ENCODE measurements at regions not wholly inside any gene's neighbourhood (a gene's known extent, or its start where the extent isn't known, plus 50 kb on each side); places are given as distances from the start of the nearest gene placed in this dataset.

DNA sequence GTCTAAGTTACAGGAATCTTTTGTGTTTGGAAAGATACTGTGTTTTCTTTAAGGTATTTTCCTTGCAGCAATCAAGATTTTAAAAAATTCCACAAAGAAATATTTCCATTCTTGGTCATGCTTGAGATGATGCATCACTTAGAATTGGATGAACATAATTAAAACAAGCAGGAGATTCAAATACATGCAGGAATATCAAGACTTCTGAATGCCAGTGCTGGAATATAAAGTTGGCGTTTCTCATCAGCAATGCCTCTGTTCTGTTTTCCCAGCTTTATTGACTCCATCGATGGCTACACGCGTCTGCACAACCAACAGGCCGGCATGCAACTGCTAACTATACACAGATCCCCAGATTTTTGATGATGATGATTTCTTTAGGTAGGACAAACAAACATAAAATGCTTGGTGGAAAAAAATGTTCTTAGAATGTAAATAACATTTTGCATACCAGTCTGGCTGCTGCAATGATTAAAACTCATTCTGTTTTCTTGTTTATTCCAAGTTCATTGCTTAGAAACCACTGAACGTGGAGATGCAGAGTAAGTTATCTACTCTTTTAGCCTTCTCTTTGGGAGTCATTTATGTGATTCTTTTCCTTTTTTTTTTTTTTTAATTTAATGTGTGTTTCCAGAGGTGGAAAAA lies 91.3 kb upstream of the FAM171A1 start:
- no peak for DNase-seq (ENCODE audit: low spot score)

DNA sequence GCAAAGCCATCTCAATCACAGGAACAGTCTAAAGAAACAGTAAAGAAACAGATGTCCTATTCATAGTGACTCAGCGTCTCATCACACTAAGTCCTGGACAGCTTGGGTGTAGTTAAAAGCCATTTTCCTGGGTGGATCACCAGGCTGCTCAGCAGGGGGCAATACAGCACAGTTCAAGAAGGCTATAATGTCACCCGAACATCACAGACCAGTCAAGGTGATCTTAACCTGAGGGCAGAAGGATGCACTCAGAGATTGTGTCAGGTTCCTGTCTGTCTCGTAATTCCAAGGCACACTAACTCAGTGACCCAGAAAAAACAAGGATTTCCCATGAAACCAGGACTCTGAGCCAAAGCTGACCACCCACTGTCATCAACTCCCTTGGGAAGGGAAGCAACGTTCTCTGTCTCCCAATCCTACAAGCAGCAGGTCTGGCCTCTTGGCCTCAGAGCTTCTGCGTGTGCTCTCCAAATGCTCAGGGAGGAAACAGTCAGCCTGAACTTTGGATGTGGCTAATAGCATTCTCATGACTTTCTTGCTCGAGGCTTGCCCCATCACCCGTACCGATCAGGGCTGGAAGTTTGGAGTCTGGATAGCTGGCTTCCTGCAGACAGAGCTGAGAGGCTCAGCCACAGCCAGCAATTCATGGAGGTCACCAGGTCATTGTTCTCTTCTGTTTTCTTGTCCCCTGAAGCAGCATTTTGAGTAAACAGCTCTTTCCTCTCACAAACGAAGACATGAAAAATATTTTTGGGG lies 90.4 kb upstream of the FAM171A1 start:
- no peak for DNase-seq (ENCODE audit: low spot score)

DNA sequence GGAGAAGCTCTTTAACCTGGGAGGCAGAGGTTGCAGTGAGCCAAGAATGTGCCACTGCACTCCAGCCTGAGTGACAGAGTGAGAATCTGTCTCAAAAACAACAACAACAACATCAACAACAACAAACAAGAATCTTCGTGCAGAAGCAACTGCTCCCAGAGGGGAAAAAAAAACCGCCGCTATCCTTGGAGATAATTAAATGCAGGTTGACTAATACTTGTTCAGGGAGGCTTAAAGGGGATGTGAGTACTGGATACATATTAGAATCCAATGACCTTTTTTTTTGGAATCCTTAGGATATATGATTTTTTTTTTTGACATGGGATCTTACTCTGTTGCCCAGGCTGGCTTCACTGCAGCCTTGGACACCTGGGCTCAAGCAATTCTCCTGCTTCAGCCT lies 89.6 kb upstream of the FAM171A1 start:
- DNase-seq (ENCODE audit: low spot score), result no peak

GRCh38 chr10:15459218-15459617 lies 88.1 kb upstream of the FAM171A1 start:
- DNase-seq (ENCODE audit: low spot score), result no peak

- no peak for DNase-seq (ENCODE audit: low spot score)
These were observed 86.3 kb upstream of the FAM171A1 start for GRCh38 chr10:15457382-15457781.

DNA sequence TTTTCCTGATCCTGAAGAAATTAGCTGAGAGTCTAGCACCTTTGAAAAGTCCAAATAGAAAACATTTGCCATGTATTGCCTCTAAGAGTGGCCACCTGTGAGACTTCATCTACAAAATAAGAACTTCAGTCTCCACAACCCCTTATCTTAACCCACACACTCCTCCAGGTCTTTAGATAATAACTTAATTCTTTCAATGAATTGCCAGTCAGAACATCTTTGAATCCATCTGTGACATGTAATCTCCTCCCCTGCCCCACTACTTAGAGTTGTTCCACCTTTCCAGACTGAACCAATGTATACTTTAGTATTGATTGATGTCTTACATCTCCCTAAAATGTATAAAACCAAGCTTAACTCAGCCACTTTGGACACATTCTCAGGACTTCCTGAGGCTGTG lies 84.4 kb upstream of the FAM171A1 start:
- no peak for DNase-seq (ENCODE audit: low spot score)

GRCh38 chr10:15453926-15454325 lies 82.8 kb upstream of the FAM171A1 start:
- DNase-seq (ENCODE audit: low spot score), result peak; percentile 30

DNA sequence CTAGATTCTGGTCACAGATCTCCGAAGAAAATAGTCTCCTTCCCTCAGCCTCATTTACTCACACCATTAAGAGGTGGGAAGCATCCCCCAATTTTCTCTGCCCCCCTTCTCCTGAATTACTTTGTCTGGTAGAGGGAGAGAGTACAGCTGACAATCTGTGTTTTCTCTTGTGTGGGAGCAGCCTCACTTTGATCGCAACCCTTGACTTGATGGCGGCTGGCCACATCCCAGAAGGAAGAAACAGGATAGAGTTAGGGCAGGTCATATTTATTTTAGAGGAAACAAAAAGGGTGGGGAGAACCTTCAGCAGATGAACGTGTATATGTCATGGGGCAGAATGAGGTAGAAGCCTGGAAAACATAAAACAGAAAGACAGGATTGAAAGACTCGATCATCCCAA lies 82.4 kb upstream of the FAM171A1 start:
- DNase-seq (ENCODE audit: low spot score), result no peak

- no peak for DNase-seq (ENCODE audit: low spot score)
These were observed 81.5 kb upstream of the FAM171A1 start for GRCh38 chr10:15452545-15452944.

GRCh38 chr10:15451137-15452094 lies 80.3 kb upstream of the FAM171A1 start:
- peak; percentile 11 for DNase-seq (ENCODE audit: low spot score)

DNA sequence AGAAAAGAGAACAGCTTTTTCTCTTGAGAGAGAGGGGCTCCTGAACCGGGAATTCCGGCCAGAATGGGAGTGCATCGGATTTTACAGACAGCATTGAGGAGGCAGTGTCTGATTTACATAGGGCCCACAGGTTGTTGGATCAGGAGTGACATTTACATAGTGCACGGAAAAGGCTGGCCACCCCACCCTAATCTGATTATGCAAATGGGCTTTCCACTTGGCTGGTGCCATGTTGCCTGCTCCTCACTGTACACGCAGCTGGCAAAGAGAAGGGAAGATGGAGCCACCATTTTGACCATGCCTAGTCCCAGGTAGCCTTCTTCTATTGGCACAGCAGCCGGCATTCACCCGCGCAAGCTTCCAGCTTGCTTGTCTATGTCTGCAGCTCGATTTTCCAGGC lies 77.5 kb upstream of the FAM171A1 start:
- no peak for DNase-seq (ENCODE audit: low spot score)

GRCh38 chr10:15445006-15445390 lies 73.9 kb upstream of the FAM171A1 start:
- DNase-seq (ENCODE audit: low spot score), result no peak

DNA sequence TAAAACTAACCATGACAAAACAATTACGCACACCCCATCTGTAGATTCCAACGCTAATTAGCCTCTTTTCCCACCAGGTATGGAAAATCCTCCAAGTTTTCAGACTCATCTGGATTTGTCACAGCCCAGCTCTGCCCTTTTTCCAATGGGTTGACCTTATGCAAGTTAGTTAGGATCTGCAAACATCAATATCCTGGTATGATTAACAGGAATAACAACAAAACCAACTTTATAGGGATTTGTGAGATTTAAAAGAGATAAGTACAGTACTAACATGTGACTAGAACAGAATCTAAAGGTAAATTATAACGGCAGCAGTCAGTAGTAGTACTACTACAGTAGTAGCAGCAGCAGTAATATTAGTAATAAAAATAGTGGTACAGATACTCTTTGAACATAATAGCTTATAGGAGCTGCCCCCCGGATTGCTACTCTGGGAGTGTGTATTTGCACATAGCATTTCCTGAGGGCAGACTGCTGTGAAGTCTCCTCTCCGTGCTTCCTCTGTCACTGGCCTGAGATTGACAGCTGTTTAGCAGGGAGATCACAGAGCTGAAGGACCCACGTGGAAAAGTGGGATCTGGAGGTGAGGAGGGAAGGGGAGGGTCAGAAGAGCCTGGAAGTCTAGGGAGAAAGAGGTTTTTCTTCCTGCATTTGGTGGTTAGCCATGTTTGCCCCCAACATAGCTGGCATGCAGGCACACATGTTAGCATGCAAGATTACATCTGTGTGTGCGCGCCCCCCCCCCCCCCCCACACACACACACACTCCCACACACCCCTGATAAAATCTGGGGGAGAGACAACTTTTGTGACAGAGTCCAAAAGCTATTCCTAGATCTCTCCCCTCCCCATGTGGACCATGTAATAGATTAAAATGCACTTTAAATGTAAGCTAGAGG lies 73.3 kb upstream of the FAM171A1 start:
- DNase-seq (ENCODE audit: low spot score), result no peak

GRCh38 chr10:15442056-15442455 lies 71.0 kb upstream of the FAM171A1 start:
- DNase-seq (ENCODE audit: low spot score), result no peak

GRCh38 chr10:15440204-15440711 lies 69.2 kb upstream of the FAM171A1 start:
- DNase-seq (ENCODE audit: low spot score), result no peak

- DNase-seq (ENCODE audit: low spot score), result peak; percentile 85
These were observed 68.3 kb upstream of the FAM171A1 start for GRCh38 chr10:15439341-15439842.

DNA sequence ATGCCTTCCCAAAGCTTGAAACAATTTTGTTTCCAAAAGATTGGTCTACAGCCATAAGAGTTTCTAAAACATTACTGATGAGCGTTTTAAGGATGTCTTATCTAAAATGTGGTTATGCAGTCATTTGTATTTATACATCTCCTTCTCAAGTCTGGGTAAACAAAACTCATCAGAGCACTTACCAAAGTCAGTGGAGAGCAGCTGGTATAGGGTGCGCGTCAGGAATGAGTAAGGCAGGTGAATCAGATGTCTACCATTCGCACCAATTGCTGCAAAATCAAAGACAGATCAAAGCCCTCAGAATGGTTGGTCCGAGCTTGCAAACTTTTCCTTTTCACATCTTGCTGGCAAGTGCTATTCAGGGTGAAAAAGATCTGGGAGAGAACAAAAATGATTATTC lies 65.6 kb upstream of the FAM171A1 start:
- no peak for DNase-seq (ENCODE audit: low spot score)

DNA sequence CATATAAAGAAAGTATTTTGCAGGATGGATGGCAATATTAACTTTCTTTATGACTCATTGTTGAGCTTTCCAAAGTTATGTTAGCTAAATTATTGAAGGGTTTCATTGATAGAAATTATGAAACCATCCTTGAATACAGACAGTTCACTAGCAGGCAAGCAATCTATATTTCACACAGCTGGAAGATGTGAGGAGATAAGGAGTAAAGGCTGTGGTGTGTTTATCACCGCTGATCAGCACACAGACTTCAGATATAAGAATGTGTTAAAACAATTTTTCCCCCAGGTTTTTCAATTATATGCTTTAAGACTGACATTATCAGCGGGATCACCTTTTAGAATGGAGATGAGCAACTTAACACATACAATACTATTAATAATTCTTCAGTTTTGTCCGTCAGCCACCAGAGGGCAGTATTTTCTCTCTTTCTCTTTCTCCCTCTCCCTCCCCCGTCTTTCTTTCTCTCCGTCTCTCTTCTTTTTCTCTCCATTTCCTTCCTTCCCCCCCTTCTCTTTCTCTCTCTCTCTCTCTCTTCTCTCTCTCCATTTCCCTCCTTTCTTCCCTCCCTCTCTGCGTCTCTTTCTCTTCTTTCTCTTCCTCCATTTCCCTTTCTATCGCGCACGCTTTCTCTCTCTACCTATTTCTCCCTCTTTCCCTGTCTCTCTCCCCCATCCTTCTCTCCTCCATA lies 62.9 kb upstream of the FAM171A1 start:
- DNase-seq (ENCODE audit: low spot score), result peak; percentile 75

- no peak for DNase-seq (ENCODE audit: low spot score)
These were observed 61.2 kb upstream of the FAM171A1 start for GRCh38 chr10:15432266-15432665.

Data from umbilical cord (tissue), 1 donor.